GM21825 (cell line): ENCODE measurements at regions not wholly inside any gene's neighbourhood (a gene's known extent, or its start where the extent isn't known, plus 50 kb on each side); places are given as distances from the start of the nearest gene placed in this dataset.
"Not testable (repeated sequence)": the region's sequence is repeated elsewhere in the genome, so short reads cannot be mapped to it uniquely, and the experiment has no call there.

Experiments
- ATAC-seq: cut with Tn5 transposase; IDR thresholded peaks from one replicate; pipeline ENCODE4 v1.9.1; 2021; ENCODE audit warnings: mild to moderate bottlenecking, moderate library complexity; ENCODE audit not compliant: unreplicated experiment

DNA sequence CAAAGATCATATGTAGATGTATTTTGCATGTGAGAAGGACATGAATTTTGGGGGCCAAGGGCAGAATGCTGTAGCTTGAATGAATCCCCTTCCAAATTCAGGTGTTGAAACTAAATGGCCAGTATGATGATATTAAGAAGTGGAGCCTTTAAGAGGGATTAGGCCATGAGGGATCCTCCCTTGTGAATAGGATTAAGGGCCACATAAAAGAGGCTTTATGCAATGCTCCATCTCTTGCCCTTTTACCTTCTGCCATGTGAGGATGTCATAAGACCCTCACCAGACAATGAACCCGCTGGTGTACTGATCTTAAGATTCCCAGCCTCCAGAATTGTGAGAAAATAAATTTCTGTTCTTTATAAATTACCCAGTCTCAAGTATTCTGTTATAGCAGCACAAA is 206.1 kb downstream of the YTHDC2 start:
- ATAC-seq, result no peak

DNA sequence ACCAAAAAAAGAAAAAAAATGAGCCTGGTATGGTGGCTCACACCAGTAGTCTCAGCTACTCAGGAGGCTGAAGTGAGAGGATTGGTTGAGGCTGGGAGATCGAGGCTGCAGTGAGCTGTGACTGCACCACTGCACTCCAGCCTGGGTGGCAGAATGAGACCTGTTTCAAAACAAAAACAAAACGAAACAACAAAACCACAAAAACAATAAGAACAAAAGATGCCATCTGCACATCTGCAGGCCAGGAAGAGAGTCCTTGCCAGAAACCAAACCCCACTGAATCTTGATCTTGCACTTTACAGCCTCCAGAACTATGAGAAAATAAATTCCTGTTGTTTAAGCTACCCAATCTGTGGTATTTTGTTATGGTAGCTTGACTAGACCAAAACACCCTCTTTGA is 207.7 kb downstream of the YTHDC2 start:
- ATAC-seq, result no peak

DNA sequence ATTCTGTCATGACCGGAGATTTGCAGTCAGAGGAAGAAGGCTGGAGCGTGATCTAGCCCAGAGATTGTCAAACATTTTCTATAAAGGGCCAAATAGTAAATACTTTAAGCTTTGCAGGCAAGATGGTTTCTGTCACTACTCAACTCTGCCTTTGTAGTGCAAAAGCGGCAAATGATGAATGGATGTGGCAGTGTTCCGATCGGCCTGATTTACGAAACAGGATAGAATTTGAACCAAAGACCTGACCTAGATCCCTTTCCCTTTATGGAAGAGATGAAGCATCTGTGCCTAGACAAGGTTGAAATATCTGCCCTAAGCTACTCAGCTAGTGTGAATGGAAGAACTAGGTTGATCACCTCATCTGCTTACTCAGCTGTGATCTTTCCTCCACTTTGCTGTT is 209.5 kb downstream of the YTHDC2 start:
- no peak for ATAC-seq

DNA sequence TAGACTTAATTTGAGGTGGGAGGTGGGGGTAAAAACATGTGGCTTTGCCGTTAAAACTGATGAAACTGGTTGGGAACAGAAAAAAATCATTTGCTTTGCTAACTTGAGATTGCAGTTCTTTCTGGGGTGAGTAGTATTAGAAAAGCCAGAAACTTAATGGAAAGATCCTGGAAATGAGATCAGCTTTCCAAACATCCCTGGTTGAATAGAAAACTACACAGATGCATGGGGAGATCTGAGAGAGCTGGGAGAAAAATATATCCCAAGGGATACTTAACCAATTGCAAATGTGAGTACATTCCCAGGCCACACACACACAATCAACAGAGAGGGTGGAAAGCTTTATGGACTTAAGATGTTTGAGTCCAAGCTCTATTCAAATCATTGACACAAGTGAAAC is 222.3 kb downstream of the YTHDC2 start:
- no peak for ATAC-seq

DNA sequence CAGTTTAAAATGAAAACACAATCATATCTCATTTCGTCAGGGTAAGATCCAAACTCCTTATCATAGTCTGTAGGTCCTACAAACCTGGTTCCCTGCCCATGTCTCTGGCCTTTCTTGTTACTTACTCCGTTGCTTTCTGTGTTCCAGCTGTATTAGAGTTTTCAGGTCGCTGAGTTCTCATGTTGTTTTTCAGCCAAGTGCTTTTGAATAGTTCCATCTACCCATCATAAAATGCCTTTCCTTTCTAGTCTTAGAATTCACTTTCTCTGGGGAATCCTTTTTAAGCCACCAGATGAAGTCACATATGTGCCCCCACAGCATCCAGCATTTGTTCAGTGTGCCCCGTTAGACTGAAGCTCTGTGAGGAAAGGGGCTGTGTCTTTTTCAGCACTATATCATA is 228.7 kb downstream of the YTHDC2 start:
- no peak for ATAC-seq

DNA sequence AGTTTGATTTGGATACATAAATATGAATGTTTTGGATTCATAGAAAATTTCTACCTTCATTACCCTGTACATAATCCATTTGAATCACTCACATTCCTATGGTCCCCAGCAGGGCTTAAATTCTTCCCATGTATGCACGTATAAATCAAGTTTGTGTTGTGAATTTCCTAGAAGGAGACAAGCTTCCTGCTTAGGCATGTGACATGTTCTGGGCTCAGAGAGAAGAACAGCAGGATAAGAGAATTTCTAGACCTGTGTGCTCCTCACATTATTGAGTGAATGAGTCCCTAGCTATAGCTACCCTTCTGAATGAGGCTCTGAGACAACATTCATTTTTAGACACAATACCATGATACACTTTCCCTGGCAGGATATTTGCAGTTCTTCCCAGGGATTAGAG is 229.1 kb downstream of the YTHDC2 start:
- ATAC-seq, result no peak

DNA sequence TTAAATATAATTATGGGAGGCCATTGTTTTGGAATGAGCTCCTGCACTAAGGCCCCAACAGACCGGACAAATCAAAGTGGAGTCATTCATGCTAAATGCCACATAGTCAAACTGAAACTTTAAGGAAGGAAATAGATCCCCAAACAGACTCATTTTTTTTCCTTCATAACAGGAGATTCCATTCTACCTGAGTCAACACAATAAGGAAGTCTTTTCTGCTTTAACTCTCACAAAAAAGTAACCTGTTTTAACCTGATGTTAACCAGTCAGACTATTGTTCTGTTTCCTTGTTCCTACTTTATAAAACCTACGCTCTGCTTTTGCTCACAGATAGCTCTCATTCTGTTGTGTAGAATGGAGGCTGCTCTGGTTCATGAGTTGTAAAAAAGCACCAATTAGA is 234.9 kb downstream of the YTHDC2 start:
- ATAC-seq, result no peak

DNA sequence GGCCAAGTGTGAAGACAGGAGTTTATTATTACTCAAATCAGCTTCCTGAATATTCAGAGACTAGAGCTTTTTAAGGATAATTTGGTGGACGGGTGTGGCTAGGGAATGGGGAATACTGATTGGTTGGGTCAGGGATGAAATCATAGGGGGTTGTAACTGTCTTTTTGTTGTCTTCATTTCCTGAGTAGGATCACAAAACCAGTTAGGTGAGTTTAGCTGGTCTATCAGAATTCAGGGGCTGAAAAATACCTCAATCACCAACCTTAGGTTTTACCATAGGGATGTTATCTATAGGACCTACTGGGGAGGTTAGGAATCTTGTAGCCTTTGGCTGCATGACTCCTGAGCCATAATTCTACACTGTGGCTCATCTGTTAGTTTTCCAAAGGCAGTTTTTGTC is 235.8 kb downstream of the YTHDC2 start:
- no peak for ATAC-seq

DNA sequence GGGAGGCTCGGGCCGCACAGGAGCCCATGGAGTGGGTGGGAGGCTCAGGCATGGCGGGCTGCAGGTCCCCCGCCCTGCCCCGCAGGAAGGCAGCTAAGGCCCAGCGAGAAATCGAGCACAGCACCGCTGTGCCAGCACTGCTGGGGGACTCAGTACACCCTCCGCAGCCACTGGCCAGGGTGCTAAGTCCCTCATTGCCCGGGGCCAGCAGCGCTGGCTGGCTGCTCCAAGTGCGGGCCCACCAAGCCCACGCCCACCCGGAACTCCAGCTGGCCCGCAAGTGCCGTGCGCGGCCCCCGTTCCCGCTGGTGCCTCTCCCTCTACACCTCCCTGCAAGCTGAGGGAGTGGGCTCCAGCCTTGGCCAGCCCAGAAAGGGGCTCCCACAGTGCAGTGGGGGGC is 239.7 kb downstream of the YTHDC2 start:
- ATAC-seq, result not testable (repeated sequence)

DNA sequence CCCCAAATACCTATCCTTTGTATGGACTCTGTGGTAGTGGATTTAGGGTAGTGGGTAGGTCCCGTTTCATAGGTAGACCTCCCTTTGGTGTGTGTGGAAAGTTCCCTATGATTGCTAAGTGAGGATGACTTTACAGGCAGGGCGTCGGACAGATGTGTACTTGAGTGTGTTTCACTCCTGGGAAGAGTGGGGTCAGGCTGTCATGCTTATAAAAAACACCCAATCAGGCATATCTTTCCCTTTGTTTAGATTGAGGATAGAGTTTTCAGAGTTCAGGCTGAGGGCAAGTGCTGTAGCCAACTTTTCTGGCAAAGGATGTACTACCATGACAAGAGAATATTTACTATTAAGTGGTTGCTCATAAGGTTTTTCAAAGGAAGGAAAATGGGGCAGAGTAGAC is 242.0 kb downstream of the YTHDC2 start:
- no peak for ATAC-seq

DNA sequence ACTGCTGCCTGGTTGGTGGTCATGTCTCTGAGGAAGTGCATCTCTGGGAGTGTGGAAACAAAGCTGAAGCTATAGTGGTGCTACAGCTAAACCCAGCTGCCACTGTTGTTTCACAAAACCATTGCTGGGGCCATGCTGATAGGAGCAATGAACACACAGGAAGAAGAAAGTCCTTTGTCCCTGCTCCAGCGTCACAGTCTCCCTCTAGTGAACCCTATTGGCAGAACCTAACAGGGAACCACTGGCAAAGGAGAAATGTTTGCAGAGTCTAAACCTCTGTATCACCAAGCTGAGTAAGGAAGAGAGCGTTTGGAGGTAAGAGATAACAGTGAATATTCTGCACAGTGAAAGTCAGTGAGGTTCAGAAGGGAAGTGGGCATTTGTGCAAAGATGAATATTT is 244.0 kb downstream of the YTHDC2 start:
- no peak for ATAC-seq

DNA sequence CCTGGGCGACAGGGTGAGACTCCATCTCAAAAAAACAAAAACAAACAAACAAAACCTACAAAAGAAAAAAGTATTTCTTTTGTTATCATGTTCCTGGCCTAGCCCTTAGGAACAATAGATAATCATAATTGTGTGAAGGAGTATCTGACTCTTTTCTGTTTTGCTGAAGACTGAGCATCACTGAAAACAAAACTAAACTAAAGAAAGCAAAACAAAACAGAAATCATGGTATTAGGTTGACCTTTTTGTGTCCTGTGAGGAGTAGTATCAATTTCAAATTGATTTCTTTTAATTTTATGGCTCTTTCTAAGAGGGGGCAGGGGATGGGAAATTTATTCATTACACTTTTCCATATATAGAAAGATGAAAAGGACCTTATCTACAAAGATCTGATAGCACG is 246.0 kb downstream of the YTHDC2 start:
- no peak for ATAC-seq

DNA sequence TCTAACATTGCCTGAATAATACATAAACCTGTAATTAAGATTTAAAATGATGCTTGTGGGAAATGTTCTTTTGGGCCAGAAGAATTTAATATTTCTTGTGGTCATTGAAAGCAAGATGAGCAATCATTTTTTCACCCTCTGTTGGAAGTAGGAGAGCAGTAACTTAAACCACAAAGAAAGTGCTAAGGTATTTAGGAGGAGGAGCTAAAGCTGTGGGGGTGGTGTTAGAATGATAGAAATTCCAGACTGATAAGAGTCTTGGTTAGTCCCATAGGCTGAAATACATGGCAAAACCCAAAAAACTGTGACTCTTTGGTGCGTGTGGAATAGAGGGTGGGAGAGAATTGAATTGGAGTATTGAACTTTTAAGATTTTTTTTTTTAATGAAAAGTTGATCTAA is 247.0 kb downstream of the YTHDC2 start:
- no peak for ATAC-seq

DNA sequence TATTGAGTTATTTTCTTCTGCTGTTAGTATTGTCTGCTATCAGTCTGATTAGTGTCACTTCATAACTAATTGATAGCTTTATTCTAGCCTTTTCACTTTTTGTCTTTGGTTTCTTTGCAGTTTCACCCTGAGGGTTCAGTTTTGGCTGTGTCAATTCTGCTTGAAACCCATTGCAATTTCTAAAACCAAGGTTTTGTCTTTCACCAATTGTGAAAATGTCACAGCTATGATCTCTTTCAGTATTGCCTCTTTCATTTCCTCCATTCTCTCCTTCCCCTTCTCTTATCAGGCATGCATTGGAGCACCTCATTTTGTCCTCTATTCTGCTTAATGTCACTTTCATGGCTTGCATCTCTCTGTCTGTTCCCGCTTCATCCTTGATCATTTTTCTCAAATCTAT is 248.1 kb downstream of the YTHDC2 start:
- no peak for ATAC-seq

DNA sequence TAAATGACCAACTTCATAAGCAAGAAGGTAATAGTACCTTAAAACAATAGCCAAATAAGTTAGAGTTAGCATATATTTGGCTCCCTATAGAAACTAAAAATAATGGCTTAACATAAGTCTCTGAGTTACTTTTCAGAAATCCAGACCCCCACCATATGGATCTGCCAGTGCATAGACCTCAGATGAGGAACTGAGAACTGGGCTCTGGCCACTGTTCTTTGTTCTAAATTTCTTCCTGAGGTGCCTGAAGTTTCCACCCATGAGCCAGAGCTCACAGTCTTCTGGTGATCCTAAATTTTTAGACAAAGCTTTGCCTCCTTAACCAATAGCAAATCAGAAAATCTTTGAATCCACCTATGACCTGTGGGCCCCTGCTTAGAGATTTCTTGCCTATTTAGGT is 250.9 kb downstream of the YTHDC2 start:
- no peak for ATAC-seq

DNA sequence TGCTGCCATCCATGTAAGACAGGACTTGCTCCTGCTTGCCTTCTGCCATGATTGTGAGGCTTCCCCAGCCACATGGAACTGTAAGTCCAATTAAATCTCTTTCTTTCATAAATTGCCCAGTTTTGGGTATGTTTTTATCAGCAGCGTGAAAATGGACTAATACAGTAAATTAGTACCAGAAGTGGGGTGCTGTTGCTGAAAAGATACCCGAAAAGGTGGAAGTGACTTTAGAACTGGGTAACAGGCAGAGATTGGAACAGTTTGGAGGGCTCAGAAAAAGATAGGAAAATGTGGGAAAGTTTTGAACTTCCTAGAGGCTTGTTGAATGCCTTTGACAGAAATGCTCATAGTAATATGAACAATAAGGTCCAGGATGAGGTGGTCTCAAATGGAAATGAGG is 253.3 kb downstream of the YTHDC2 start:
- not testable (repeated sequence) for ATAC-seq

DNA sequence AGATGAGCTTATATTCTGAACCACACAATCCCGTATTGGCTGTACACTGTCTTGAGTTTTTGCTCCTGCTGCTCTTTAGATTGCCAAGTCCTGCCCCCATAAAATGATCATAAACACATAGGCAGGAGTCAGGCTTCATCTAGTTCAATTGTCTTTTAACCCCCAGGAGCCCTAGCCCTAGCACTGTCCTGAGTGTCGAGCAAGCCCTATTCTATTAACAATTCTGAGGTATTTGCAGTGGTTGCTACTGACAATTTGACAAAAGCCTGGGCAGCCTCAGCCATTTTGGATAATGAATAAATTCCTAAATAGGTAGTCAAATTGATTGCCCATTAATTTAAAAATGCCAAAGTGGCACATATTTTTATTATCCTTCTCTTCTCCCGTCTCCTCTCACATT is 257.2 kb downstream of the YTHDC2 start:
- ATAC-seq, result no peak

DNA sequence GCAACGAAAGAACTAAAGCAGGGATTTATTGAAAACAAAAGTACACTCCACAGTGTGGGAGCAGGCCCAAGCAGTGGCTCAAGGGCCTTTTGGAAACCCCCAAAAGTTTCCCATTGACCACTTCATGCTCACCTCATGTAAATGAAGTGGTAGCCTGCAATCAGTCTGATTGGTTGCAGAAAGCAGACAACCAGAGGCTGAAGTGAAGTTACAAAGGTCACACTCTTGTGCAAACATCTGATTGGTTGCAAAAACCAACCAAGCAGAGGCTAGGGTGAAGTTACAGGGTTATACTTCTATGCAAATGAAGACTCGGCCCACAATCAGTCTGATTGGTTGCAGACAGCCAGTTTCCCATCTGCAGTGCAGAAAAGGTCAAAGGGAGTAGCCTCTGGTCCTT is 258.0 kb downstream of the YTHDC2 start:
- ATAC-seq, result no peak

DNA sequence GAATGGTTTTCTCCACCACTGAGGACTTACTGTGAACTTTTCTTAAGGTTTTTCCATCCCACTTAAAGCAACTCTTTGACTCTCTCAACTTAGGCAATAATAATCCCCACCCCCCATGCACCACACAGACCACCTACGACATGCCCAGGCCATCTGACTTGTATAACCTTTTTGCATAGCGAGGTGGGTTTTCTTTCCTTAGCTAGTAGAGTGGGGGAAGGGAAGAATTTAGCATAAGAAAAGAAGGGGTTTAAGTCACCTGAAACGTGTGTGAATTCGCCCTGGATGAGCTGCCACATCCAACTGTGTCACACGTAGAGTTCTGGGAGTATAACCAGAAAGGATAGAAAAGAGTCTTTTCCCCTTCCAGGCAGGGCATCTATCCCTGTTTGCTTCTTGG is 262.7 kb downstream of the YTHDC2 start:
- ATAC-seq, result no peak

DNA sequence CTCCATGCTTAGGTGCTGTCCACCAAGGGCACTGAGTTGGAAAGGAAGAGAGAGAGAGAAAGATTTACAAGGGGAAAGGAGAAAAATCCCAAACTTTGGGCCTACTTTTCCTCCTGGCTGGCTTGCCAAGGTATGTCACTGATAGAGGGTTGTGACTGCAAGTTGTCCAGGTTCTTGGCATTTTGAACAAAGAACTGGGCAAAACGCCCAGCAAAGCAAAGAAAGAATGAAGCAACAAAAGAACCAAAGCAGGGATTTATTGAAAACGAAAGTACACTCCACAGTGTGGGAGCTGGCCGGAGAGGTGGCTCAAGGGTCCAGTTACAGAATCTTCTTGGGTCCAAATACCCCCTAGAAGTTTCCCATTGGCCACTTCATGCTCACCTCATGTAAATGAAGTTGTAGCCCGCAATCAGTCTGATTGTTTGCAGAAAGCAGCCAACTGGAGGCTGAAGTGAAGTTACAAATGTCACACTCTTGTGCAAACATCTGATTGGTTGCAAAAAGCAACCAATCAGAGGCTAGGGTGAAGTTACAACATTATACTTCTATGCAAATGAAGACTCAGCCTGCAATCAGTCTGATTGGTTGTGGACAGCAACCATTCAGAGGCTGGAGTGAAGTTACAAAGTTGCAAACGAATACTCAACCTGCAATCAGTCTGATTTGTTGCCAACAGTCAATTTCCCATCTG is 263.5 kb downstream of the YTHDC2 start:
- no peak for ATAC-seq

DNA sequence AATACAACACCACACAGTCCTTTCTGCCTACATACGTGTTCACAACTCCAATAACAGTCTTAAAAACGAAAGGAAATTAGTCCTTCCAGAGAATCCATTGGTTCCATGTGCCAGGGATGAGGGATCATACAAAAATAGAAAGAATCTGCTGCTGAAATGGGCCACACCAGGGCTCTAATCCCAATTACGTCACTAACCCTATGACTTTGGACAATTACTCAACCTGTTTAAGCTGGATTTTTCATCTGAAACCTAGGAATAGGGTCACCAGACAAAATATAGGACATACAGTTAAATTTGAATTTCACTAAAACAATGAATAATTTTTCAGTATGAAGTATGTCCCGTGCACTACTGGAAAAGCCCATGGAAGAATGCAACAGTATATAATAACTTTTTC is 264.7 kb downstream of the YTHDC2 start:
- ATAC-seq, result no peak

DNA sequence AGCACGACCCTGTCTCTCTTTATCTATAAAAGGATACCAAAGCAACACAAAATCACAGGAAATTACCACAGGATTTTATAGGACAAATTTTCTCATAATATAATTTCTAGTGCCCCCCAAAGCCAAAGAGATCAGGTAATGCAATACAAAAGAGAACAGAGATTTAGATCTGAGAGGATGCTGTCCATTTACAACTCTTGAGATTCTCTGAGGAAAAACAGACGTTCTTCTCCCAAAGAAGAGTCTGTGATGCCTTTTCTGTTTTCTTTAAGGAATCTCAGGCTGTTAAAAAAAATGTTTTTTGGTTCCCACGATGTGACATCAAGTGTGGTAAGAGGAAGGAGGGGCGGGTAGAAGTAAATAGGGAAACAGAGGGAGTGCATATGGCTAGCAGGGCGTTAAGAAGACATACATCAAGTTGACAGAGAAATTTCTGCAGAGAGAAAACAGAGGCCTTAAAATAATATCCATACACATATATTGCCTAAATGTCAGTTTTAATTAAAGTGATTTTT is 274.7 kb downstream of the YTHDC2 start:
- no peak for ATAC-seq

DNA sequence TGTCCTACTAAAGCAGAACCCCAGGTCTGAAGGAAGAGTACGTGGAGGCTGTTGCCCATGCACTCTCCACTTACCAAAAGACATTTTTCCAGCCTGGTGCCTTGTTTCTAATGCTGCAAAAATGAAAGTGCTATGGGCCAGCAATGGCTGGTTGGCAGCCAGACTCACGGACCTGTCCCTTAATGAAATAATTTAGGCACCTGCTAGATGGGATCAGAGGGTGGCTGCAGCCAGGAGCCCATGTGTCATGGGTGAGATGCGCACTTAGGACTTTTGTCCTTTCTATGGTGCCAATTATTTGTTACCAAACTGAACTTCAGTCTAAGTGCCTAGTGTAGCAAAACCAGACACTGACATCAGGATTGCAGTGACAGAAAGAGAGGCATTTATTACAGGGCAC is 276.3 kb downstream of the YTHDC2 start:
- no peak for ATAC-seq
